Muscle layer of colon (tissue), 2 donors: ENCODE measurements at regions not wholly inside any gene's neighbourhood (a gene's known extent, or its start where the extent isn't known, plus 50 kb on each side); places are given as distances from the start of the nearest gene placed in this dataset.
"Not testable (repeated sequence)": the region's sequence is repeated elsewhere in the genome, so short reads cannot be mapped to it uniquely, and the experiment has no call there.

ENCODE experiments used
- H3K27ac ChIP-seq: one replicate; pipeline ENCODE4 v1.7.0; 2013; ENCODE audit warnings: low read depth, mild to moderate bottlenecking, low read length, moderate library complexity
- H3K27me3 ChIP-seq, 2 donors: one replicate each; pipeline ENCODE4 v1.7.0; 2013; ENCODE audit warnings: low read length in 2 of 2, mild to moderate bottlenecking in 2 of 2; ENCODE audit not compliant: insufficient read depth in 2 of 2, control insufficient read depth in 1 of 2
- H3K36me3 ChIP-seq: one replicate; pipeline ENCODE4 v1.7.0; 2013; ENCODE audit warnings: mild to moderate bottlenecking, low read length; ENCODE audit not compliant: insufficient read depth
- H3K4me1 ChIP-seq: one replicate; pipeline ENCODE4 v1.7.0; 2013; ENCODE audit warnings: mild to moderate bottlenecking, low read length; ENCODE audit not compliant: insufficient read depth
- H3K4me3 ChIP-seq, 2 donors: one replicate each; pipeline ENCODE4 v1.7.0; 2013; ENCODE audit warnings: low read length in 2 of 2, low read depth in 1 of 2, mild to moderate bottlenecking in 1 of 2, moderate library complexity in 1 of 2
- H3K9ac ChIP-seq: one replicate; pipeline ENCODE4 v1.7.0; 2013; ENCODE audit warnings: low read length
- H3K9me3 ChIP-seq: one replicate; pipeline ENCODE4 v1.7.0; 2013; ENCODE audit warnings: mild to moderate bottlenecking, low read length
- donor health status: abdominal sarcoma.
- donor health status: Adenocarcinoma of cecum.

DNA sequence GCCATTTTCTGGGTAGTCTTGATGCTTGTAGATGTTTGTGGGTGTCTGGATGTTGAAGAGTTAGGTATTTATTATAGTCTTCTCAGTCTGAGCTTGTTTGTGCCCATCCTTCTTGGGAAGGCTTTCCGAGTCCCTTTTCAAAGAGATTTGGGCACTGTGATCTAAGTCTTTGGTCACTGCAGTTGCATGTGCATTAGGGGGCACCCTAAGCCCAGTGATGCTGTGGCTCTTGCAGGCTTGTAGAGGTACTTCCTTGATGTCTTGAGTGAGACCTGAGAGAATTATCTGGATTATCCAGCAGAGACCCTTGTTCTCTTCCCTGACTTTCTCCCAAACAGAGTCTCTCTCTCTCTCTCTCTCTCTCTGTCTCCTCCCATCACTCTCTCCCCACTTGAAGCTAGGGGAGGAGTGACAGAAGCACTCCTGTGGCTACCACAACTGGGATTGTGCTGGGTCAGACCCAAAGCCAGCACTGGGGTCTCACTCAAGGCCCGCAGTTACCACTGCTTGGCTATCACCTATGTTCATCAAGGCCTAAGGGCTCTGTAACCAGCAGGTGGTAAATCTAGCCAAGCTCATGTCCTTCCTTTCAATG lies 68.5 kb downstream of the TMCO5A start:
- no peak overlapping the region for H3K27ac ChIP-seq
- H3K27me3 ChIP-seq, result no peaks in the 10 kb centered on the region
- no peaks in the 10 kb centered on the region for H3K9me3 ChIP-seq
- no peak overlapping the region for H3K4me3 ChIP-seq
- no peak overlapping the region for H3K9ac ChIP-seq
- no peaks in the 10 kb centered on the region for H3K36me3 ChIP-seq
- H3K4me1 ChIP-seq, result no peaks in the 10 kb centered on the region

DNA sequence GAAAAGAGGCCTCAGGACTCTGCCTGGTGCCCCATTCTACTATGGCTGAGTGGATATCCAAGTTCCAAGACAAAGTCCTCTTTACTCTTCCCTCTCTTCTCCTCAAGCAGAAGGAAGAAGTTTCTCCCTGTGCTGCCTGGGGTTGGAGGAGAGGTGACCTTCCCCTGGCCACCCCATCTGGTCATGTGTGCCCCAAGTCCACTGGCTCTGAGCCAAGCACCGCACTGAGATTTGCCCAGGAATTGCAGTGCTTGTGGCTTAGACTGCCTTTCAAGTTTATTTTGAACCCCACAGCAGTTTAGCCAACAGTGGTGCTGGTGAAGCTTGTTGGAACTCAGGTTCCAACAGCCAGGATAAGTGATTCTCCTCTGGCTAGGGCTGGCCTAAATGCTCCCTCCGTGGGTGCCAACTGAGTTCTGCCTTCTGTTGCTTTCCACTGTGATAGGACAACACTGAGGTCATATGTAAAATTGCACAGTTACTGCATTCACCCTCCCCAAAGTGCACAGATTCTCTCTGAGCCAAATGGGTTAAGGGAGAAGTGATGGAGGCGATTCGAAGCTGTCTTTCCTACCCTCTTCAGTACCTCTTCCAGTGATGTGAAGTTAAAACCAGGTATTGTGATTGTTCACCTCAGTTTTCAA lies 69.9 kb downstream of the TMCO5A start:
- no peak overlapping the region for H3K9ac ChIP-seq
- H3K27ac ChIP-seq, result no peak overlapping the region
- no peaks in the 10 kb centered on the region for H3K27me3 ChIP-seq
- no peak overlapping the region for H3K4me3 ChIP-seq
- no peaks in the 10 kb centered on the region for H3K9me3 ChIP-seq
- H3K36me3 ChIP-seq, result no peaks in the 10 kb centered on the region
- H3K4me1 ChIP-seq, result no peaks in the 10 kb centered on the region

DNA sequence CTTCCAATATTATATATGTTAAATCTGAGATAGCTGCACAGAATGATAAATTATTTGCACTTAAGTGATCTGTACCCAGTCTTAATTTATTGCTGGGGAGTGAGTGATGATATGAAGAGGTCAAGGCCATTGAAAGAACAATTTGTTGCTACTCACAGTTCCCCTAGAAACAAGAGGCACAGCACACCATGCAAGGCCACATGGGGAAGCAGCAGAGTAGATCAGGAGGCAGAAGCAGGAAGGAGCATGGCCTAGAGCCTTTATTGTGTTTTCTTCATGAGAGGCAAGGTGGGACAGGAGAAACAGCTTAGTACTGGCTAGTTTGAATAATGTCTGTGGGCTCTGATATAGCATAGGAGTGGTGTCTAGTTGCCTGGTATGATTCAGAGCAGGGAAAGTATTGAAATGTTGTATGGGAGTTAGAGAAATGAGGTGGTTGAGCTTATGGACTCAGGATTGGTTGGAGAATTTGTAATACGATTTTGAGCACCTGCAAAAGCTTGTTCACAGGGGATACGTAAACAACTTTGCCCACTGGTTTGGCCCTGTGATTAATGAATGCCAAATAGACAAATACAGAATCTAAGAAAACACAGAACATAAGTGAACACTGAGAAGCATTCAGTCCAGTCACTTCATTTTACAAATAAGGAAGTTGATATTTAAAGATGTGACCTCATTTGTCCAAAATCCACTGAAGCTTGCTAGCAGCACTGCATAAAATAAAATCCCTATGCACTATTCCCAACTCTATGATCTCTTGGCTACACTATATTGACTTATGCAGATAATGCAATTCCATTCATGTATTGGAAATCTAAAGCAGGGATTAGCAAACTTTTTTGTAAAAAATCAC lies 71.7 kb downstream of the TMCO5A start:
- H3K9me3 ChIP-seq, result no peaks in the 10 kb centered on the region
- no peaks in the 10 kb centered on the region for H3K4me1 ChIP-seq
- H3K36me3 ChIP-seq, result no peaks in the 10 kb centered on the region
- H3K9ac ChIP-seq, result no peak overlapping the region
- H3K4me3 ChIP-seq, result no peak overlapping the region
- no peak overlapping the region for H3K27ac ChIP-seq
- H3K27me3 ChIP-seq, result no peaks in the 10 kb centered on the region

DNA sequence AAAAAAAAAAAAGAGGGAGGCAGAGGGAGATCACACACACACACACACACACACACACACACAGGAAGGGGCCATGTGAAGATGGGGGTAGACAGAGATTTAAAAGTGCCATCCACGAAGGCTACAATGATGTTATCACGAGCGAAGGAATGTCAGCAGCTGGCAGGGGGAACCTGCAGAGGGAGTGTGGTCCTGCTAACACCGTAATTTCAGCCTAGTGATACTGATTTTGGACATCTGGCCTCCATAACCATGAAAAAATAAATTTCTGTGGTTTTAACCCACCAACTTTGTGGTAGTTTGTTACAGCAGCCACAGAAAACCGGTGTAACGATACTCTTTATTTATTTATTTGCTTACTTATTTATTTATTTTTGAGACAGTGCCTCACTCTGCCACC lies 76.0 kb downstream of the TMCO5A start:
- no peaks in the 10 kb centered on the region for H3K36me3 ChIP-seq
- no peaks in the 10 kb centered on the region for H3K27me3 ChIP-seq
- no peak overlapping the region for H3K9ac ChIP-seq
- no peak overlapping the region for H3K27ac ChIP-seq
- no peak overlapping the region for H3K4me3 ChIP-seq
- no peaks in the 10 kb centered on the region for H3K4me1 ChIP-seq
- H3K9me3 ChIP-seq, result no peaks in the 10 kb centered on the region

DNA sequence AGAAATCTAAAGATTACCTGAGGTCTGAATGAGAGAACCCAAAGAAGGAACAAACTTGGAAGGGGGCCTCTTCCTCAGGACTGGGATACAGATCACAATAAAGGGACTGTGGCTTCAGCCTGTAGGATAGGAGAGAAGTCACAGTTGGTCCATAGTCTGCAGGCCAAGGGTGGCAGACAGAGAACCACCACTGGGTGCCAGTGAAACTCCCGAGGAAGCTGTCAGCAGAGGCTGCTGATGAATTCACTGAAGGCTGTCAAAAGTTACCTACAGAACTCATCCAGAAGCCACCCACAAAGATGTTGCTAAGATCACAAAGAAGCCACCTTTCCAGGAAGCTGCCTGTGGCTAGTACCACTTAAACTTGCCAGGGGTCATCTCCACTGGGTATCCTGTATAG lies 78.5 kb downstream of the TMCO5A start:
- H3K27ac ChIP-seq, result no peak overlapping the region
- no peak overlapping the region for H3K9ac ChIP-seq
- H3K27me3 ChIP-seq, result no peaks in the 10 kb centered on the region
- no peaks in the 10 kb centered on the region for H3K4me1 ChIP-seq
- no peak overlapping the region for H3K4me3 ChIP-seq
- H3K9me3 ChIP-seq, result no peaks in the 10 kb centered on the region
- no peaks in the 10 kb centered on the region for H3K36me3 ChIP-seq

DNA sequence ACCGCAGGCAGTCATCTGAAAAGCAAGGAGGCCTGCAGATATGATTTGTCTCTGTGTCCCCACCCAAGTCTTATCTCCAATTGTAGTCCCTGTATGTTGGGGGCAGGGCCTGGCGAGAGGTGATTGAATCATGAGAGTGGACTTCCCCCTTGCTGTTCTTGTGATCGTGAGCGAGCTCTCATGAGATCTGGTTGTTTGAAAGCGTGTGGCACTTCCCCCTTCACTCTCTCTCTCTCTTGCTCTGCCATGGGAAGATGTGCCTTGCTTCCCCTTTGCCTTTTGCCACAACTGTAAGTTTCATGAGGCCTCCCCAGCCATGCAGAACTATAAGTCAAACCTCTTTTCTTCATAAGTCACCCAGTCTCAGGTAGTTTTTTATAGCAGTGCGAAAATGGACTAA lies 83.3 kb downstream of the TMCO5A start:
- H3K9ac ChIP-seq, result no peak overlapping the region
- no peak overlapping the region for H3K27ac ChIP-seq

DNA sequence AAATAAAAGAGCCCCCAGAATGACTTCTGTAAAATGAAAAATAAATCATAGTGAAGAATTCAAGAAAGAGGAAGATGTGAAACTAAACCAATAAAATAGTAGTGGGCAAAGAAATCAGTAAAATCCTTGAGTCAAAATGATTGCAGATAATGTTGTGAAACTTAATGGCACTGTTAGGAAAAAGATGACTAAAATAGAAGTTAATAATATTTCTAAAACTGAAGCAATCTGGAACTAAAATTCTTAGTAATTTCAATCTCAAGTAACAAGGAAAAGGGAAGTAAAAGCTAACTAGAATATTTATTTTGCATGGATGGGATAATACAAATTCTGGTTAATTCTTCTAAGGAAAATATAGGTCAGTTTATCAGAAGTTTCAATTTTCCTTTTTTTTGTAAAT lies 84.6 kb downstream of the TMCO5A start:
- no peak overlapping the region for H3K27ac ChIP-seq
- H3K4me1 ChIP-seq, result no peaks in the 10 kb centered on the region
- no peak overlapping the region for H3K4me3 ChIP-seq
- no peaks in the 10 kb centered on the region for H3K27me3 ChIP-seq
- H3K9me3 ChIP-seq, result no peaks in the 10 kb centered on the region
- no peaks in the 10 kb centered on the region for H3K36me3 ChIP-seq
- no peak overlapping the region for H3K9ac ChIP-seq

More for the DNA sequence above, 83.3 kb downstream of the TMCO5A start:
- H3K9me3 ChIP-seq, result no peaks in the 10 kb centered on the region
- H3K4me1 ChIP-seq, result no peaks in the 10 kb centered on the region
- no peaks in the 10 kb centered on the region for H3K36me3 ChIP-seq
- H3K27me3 ChIP-seq, result no peaks in the 10 kb centered on the region
- no peak overlapping the region for H3K4me3 ChIP-seq

DNA sequence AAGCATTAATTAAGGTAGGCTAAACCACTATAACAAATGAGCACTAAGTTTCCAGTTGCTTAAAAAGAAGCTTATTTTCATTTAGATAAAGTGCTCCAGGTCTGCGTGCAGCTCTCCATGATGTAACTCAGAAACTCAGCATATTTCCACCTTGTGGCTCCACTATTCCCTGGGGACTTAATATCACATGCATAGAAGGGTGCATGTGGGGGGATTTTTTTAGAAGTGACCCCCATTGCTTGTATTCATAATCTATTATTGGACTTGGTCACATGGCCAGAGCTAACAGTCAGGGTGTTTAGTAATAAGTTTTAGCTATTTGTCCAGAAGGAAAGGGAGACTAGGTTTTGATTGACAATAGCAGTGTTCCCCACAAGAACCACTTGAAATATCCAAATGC lies 86.8 kb downstream of the TMCO5A start:
- Histone ChIP-seq H3K9ac (no peak overlapping the region), H3K36me3 (no peaks in the 10 kb centered on the region), H3K9me3 (no peaks in the 10 kb centered on the region), H3K27me3 (no peaks in the 10 kb centered on the region), H3K27ac (no peak overlapping the region), H3K4me1 (no peaks in the 10 kb centered on the region), H3K4me3 (no peak overlapping the region)

DNA sequence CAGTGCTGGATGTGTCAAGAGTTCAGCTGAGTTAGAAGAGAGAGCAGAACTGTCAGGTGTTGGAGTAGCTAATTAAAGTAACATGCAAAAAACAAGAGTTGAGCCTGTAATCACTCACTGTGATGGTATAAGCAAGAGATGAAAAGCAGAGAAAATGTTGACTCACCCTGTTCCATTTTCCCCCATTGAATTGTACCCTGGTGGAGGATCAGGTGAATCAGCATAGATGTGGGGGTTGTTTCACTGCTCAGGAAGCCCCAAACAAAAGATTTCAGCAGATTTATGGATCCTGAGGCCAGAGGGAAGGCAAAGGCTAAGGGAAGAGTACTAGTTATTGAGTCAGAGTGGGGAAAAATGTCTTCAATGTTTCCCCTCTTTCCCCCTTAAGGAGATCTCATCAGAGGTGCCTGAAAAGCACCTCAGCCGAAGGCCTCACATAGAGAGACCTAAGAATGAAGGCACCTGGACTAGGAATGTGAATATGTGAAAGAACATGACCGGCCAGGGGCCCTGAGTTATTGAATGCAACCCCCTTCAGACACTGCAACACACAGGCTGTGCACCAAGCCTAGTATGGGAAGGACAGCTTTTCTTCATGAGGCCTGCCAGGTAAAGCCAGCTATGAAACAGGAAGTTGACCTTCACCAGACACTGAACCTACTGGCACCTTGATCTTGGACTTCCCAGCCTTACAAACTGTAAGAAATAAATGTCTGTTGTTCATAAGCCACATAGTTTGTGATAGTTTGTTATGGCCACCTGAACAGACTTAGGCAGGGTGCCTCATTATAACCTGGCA lies 90.1 kb downstream of the TMCO5A start:
- Histone ChIP-seq H3K4me3 (no peak overlapping the region), H3K27me3 (no peaks in the 10 kb centered on the region), H3K27ac (no peak overlapping the region), H3K4me1 (no peaks in the 10 kb centered on the region), H3K36me3 (no peaks in the 10 kb centered on the region), H3K9me3 (no peaks in the 10 kb centered on the region), H3K9ac (no peak overlapping the region)

DNA sequence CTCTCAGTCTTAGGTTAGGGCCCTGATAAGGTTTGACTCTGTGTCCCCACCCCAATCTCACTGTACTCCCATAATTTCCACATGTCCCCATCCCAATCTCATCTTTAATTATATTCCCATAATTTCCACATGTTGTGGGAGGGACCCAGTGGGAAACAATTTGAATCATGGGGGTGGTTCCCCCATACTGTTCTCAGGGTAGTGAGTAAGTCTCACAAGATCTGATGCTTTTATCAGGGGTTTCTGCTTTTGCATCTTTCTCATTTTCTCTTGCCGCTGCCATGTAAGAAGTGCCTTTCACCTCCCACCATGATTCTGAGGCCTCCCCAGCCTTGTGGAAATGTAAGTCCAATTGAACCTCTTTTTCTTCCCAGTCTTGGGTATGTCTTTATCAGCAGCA lies 91.2 kb downstream of the TMCO5A start:
- not testable (repeated sequence) for H3K27me3 ChIP-seq, H3K27ac ChIP-seq, H3K36me3 ChIP-seq, H3K4me1 ChIP-seq, H3K9ac ChIP-seq, H3K4me3 ChIP-seq, H3K9me3 ChIP-seq

DNA sequence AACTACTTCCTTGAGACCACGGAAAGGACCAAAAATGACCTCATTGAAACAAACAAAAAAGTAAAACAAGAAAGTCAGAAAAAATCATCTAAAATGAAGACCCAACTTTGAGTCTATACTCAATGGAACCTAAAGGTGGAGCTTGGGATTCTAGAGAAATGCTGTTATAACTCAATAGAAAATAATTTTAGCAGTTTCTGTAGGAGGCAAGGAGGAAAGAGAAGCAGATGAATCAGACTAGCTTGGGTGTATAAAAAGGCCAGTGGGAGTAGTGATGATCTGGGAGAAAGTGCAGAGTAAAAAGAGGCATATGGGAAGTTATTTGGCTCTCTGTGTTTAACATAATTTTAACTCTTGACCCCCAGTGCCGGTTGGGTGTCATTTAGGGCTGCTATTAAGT lies 94.4 kb downstream of the TMCO5A start:
- Histone ChIP-seq H3K4me1 (no peaks in the 10 kb centered on the region), H3K9me3 (no peaks in the 10 kb centered on the region), H3K27ac (no peak overlapping the region), H3K27me3 (no peaks in the 10 kb centered on the region), H3K36me3 (no peaks in the 10 kb centered on the region), H3K9ac (no peak overlapping the region), H3K4me3 (no peak overlapping the region)
